SU-DHL-6 (cell line): ENCODE measurements at regions not wholly inside any gene's neighbourhood (a gene's known extent, or its start where the extent isn't known, plus 50 kb on each side); places are given as distances from the start of the nearest gene placed in this dataset.
"Not testable (repeated sequence)": the region's sequence is repeated elsewhere in the genome, so short reads cannot be mapped to it uniquely, and the experiment has no call there.

Experiments used
- EZH2phosphoT487 ChIP-seq: fragments of 200-600 bp; sonication (generic), shearing (Covaris generic); conservative IDR thresholded peaks from 2 replicates; pipeline ENCODE4 v1.6.1; 2018; ENCODE audit warnings: mild to moderate bottlenecking, antibody characterized with exemption, low read length, moderate library complexity, mixed read lengths
- TF ChIP-seq, protein P1 (sequence below): fragments of 200-600 bp; sonication (generic); IDR thresholded peaks from one replicate; pipeline ENCODE4 v1.5.1; 2017; ENCODE audit warnings: antibody characterized with exemption, mild to moderate bottlenecking, low read length, moderate library complexity; ENCODE audit not compliant: insufficient read depth, poor library complexity, severe bottlenecking

DNA sequence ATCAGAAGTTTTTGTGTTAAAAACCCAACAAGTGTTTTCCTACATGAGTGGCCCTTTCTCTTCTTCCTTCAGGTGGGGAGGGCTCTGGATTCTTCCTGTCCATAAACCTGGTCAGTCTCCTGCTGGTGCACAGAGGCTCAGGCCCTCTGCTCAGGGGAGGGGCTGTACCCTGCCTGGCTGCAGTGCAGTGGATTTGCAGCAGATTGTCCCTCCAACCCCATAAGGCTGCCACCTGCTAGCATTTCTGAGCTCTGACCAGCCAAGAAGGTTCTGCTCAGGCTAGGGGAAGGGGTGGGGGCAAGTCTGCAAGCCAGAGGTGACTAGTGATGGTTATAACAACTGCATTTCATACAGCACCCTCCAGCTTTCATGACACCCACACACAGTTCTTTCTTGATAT lies 333.7 kb upstream of the FRG2C start:
- TF ChIP-seq, protein P1, sequence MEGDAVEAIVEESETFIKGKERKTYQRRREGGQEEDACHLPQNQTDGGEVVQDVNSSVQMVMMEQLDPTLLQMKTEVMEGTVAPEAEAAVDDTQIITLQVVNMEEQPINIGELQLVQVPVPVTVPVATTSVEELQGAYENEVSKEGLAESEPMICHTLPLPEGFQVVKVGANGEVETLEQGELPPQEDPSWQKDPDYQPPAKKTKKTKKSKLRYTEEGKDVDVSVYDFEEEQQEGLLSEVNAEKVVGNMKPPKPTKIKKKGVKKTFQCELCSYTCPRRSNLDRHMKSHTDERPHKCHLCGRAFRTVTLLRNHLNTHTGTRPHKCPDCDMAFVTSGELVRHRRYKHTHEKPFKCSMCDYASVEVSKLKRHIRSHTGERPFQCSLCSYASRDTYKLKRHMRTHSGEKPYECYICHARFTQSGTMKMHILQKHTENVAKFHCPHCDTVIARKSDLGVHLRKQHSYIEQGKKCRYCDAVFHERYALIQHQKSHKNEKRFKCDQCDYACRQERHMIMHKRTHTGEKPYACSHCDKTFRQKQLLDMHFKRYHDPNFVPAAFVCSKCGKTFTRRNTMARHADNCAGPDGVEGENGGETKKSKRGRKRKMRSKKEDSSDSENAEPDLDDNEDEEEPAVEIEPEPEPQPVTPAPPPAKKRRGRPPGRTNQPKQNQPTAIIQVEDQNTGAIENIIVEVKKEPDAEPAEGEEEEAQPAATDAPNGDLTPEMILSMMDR: not testable (repeated sequence)
- not testable (repeated sequence) for TF ChIP-seq EZH2phosphoT487
